Hypothalamus (tissue), 51 donors: ENCODE measurements at regions not wholly inside any gene's neighbourhood (a gene's known extent, or its start where the extent isn't known, plus 50 kb on each side); places are given as distances from the start of the nearest gene placed in this dataset.

Experiments
- DNase-seq, 51 donors: peaks; one replicate each; lab custom pipeline; 2025; lab: John Stamatoyannopoulos, UW

GRCh38 chr22:27644566-27644965, 157.0 kb downstream of the MN1 start:
- no peak for DNase-seq

GRCh38 chr22:27647540-27647939, 154.0 kb downstream of the MN1 start:
- DNase-seq: no peak

GRCh38 chr22:27648074-27648473, 153.5 kb downstream of the MN1 start:
- DNase-seq: no peak

GRCh38 chr22:27648853-27649252, 152.7 kb downstream of the MN1 start:
- no peak for DNase-seq

- no peak for DNase-seq
Measured at GRCh38 chr22:27650572-27650971, 151.0 kb downstream of the MN1 start.

- DNase-seq: no peak
Measured at GRCh38 chr22:27650985-27651384, 150.6 kb downstream of the MN1 start.

- DNase-seq: no peak
Measured at GRCh38 chr22:27651486-27651885, 150.1 kb downstream of the MN1 start.

GRCh38 chr22:27654546-27655445, 146.8 kb downstream of the MN1 start:
- no peak for DNase-seq

- no peak for DNase-seq
Measured at GRCh38 chr22:27655582-27656185, 145.9 kb downstream of the MN1 start.

GRCh38 chr22:27656970-27657369, 144.6 kb downstream of the MN1 start:
- DNase-seq: no peak

GRCh38 chr22:27660306-27660705, 141.2 kb downstream of the MN1 start:
- DNase-seq: no peak

GRCh38 chr22:27662359-27663301, 138.9 kb downstream of the MN1 start:
- DNase-seq: peak in 21 of 51 donors; percentile 2 to 58 (median 29)

- no peak for DNase-seq
Measured at GRCh38 chr22:27663812-27664211, 137.7 kb downstream of the MN1 start.

- DNase-seq: no peak
Measured at GRCh38 chr22:27666272-27666997, 135.1 kb downstream of the MN1 start.

GRCh38 chr22:27667121-27667843, 134.3 kb downstream of the MN1 start:
- DNase-seq: peak in 5 of 51 donors; percentile 7 to 25 (median 14)

GRCh38 chr22:27668828-27669797, 132.4 kb downstream of the MN1 start:
- no peak for DNase-seq

GRCh38 chr22:27669798-27670599, 131.6 kb downstream of the MN1 start:
- DNase-seq: no peak
